C4-2B (cell line): ENCODE measurements at regions not wholly inside any gene's neighbourhood (a gene's known extent, or its start where the extent isn't known, plus 50 kb on each side); places are given as distances from the start of the nearest gene placed in this dataset.

Experiments used
- H3K27ac ChIP-seq: fragments of 450-650 bp; 2 replicates; pipeline ENCODE4 v1.5.1; 2017
- ZFX ChIP-seq: fragments of 450-650 bp; IDR thresholded peaks from 2 replicates; pipeline ENCODE4 v1.6.1; 2017
- TF ChIP-seq, protein P1 (sequence below): fragments of 450-650 bp; conservative IDR thresholded peaks from 2 replicates; pipeline ENCODE4 v1.5.1; 2017; ENCODE audit warnings: mild to moderate bottlenecking

DNA sequence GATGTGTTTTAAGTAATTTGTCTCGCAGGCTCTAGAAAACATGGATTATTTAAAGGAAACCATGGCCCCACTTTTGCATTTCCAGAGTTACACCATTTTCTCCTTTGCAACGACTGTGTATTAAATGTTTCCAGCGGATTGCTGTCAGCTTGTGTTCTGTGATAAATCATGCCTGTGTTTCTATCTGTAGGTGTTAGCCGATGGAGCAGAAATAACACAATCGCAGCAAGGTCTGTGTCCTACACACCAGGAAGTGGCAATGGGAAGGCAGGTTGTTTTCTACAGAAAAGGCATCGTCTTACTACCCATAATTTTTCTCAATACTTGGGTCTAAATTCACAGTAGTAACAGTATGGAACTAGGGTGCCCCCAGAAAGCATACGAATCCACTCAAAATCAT, 590.1 kb downstream of the NLGN4X start:
- no peak for TF ChIP-seq ZFX
- TF ChIP-seq, protein P1, sequence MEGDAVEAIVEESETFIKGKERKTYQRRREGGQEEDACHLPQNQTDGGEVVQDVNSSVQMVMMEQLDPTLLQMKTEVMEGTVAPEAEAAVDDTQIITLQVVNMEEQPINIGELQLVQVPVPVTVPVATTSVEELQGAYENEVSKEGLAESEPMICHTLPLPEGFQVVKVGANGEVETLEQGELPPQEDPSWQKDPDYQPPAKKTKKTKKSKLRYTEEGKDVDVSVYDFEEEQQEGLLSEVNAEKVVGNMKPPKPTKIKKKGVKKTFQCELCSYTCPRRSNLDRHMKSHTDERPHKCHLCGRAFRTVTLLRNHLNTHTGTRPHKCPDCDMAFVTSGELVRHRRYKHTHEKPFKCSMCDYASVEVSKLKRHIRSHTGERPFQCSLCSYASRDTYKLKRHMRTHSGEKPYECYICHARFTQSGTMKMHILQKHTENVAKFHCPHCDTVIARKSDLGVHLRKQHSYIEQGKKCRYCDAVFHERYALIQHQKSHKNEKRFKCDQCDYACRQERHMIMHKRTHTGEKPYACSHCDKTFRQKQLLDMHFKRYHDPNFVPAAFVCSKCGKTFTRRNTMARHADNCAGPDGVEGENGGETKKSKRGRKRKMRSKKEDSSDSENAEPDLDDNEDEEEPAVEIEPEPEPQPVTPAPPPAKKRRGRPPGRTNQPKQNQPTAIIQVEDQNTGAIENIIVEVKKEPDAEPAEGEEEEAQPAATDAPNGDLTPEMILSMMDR = no peak
- no peak overlapping the region for H3K27ac ChIP-seq

DNA sequence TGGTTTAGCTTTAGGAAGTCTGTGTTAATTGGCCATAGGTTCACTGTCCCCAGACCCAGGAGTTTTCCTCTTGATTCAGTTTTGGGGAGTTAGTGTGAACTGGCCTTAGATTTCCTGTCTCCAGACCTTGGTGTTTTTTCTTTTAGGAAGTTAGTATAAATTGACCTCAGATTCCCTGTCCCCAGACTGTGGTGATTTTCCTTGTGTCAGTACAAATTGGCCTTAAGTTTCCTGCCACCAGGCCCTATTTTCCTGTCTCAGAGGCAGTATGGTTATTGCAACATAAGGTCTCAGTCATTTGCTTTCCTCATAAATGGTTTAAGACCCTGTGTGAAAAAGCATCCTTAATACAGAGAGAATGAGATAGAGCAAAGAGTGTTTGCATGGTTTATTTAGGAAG, 595.8 kb downstream of the NLGN4X start:
- no peak overlapping the region for H3K27ac ChIP-seq
- TF ChIP-seq, protein P1 = no peak
- TF ChIP-seq ZFX = no peak

DNA sequence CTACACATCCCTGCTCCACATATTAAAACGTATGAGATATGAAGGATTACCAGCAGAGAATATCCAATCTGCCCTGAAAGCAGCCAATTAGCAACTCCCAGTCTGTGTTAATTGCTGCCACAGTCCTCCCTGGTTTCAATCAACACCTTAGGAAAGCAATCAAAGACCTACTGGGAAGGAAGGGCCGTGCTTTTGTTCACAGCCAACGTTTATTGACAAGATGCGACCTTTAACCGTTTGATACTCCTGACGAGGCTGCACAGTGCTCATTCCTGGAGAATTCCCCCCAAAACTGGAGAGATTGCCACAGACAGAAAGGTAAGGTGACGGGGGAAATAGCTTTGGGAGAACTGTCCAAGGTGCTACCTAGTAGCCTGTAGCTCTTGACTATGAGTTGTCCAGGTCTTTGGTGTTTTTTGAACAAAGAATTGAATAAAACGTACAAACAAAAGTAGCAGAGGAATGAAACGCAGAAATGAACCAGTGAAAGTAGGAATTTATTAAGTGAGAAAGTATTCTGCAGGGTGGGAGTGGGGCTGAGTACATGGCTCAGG, 596.5 kb downstream of the NLGN4X start:
- no peak overlapping the region for H3K27ac ChIP-seq
- TF ChIP-seq, protein P1 = no peak
- TF ChIP-seq ZFX = no peak

DNA sequence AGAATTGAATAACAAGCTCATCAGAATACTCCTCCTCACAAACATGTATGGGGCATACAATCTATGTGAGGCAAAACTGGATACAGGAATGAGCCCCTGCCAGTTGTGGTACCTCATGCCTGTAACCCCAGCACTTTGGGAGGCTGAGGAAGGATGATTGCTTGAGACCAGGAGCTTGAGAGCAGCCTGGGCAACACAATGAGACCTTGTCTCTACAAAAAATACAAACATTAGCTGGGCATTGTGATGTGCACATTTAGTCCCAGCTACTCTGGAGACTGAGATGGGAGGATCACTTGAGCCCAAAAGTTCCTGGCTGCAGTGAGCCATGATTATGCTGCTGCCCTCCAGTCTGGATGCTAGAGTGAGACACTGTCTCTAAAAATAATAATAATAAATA, 611.0 kb downstream of the NLGN4X start:
- no peak for TF ChIP-seq ZFX
- TF ChIP-seq, protein P1 = no peak
- H3K27ac ChIP-seq = no peak overlapping the region

DNA sequence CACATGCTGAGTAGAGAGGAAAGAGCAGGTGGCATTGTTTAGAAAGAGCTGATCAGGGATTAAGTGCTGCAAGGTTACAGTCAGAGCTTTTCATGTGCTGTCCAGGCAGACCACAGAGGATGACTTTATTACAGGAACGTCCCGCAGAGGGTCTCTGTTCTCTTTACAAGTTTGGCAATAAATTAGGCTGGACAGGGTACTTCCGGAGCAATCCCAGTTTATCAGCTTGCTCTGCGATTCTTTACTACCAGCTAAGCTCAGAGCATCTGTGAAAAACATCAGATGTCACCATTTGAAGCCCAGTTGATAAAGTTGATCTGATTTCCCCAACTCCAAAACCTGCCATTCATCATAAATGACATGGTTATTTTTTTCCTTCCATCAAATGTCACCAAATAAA, 633.1 kb downstream of the NLGN4X start:
- no peak overlapping the region for H3K27ac ChIP-seq
- TF ChIP-seq, protein P1 = no peak
- no peak for TF ChIP-seq ZFX

DNA sequence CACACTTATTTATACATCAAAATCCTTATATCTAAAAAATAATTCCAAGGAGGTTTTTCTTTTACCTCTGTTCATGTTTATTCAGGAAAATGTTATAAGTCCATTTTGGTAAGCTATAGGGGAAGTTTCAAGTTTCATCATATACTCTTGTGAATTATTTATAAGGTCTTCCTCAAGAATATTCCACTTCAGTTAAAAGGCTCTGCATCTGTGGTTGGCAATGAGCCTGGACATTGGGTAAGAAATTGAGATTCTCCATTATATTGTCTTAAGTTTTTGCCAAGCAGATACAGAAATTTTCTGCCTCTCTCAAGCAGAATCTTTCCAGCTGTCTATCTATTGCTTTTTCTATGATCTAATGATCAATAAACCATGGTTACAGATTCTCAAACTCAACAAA, 641.9 kb downstream of the NLGN4X start:
- no peak for TF ChIP-seq ZFX
- TF ChIP-seq, protein P1 = no peak
- no peak overlapping the region for H3K27ac ChIP-seq

DNA sequence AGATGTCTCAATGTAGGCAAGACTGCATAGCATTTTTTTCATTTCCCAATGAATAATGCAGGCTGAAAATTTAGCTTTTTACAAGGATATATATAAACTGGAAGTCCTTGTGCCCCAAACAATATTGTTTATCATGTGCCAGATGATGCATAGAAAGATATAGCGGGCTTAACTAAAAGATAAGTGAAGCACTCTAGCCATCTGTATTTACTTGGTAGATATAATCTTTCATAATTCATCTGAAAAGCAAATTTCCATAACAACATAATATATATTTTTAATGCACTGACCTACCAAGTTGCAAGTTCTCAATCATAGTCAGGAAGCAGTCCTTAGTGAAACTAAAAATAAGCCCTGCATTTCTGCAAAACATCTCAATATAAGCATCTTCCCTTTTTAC, 653.3 kb downstream of the NLGN4X start:
- TF ChIP-seq, protein P1 = no peak
- no peak for TF ChIP-seq ZFX

More for the DNA sequence above, 653.3 kb downstream of the NLGN4X start:
- H3K27ac ChIP-seq = no peak overlapping the region
